SU-DHL-6 (cell line): ENCODE measurements at regions not wholly inside any gene's neighbourhood (a gene's known extent, or its start where the extent isn't known, plus 50 kb on each side); places are given as distances from the start of the nearest gene placed in this dataset.
A peak's percentile ranks its signal among the peaks of the same experiment; 100 is the strongest.

Source experiments
- H2AFZ ChIP-seq: fragments of 200-600 bp; sonication (generic); 2 replicates; pipeline ENCODE4 v1.6.1; 2014; ENCODE audit warnings: low read depth, mild to moderate bottlenecking, moderate library complexity, mixed read lengths, antibody characterized with exemption, low read length; ENCODE audit not compliant: severe bottlenecking
- H3F3A ChIP-seq: fragments of 200-600 bp; shearing (Covaris generic); 2 replicates; pipeline ENCODE4 v1.6.0; 2016; ENCODE audit warnings: antibody characterized with exemption, mild to moderate bottlenecking; ENCODE audit not compliant: insufficient read depth
- H3K27ac ChIP-seq: fragments of 200-600 bp; sonication (generic); 2 replicates; pipeline ENCODE4 v1.5.1; 2016; ENCODE audit warnings: low read depth, mild to moderate bottlenecking, low read length, moderate library complexity, mixed read lengths
- H3K27me3 ChIP-seq: fragments of 200-600 bp; sonication (generic), shearing (Covaris generic); 2 replicates; pipeline ENCODE4 v1.6.0; 2014; ENCODE audit warnings: mild to moderate bottlenecking, low read length
- H3K36me3 ChIP-seq: fragments of 200-600 bp; sonication (generic); 2 replicates; pipeline ENCODE4 v1.6.1; 2014; ENCODE audit warnings: mild to moderate bottlenecking, low read length, mixed read lengths
- H3K4me2 ChIP-seq: fragments of 300-600, 200-600 bp; shearing (Covaris generic), sonication (generic); 2 replicates; pipeline ENCODE4 v1.6.0; 2014; ENCODE audit warnings: low read length, low read depth, mild to moderate bottlenecking; ENCODE audit not compliant: poor library complexity, severe bottlenecking
- H3K4me3 ChIP-seq: fragments of 200-600 bp; sonication (generic); 2 replicates; pipeline ENCODE4 v1.5.1; 2014; ENCODE audit warnings: antibody characterized with exemption, low read length, mild to moderate bottlenecking, mixed read lengths; ENCODE audit not compliant: insufficient read depth, poor library complexity, severe bottlenecking
- H3K79me2 ChIP-seq: fragments of 200-600 bp; sonication (generic); 2 replicates; pipeline ENCODE4 v1.6.1; 2014; ENCODE audit warnings: mild to moderate bottlenecking, low read length, moderate library complexity; ENCODE audit not compliant: insufficient read depth
- H3K9ac ChIP-seq: fragments of 200-600 bp; sonication (generic); 2 replicates; pipeline ENCODE4 v1.7.0; 2014; ENCODE audit warnings: mild to moderate bottlenecking, low read length
- H3K9me2 ChIP-seq: fragments of 200-600 bp; sonication (generic); replicated peaks from 2 replicates; pipeline ENCODE4 v1.6.1; 2014; ENCODE audit warnings: low read length; ENCODE audit not compliant: insufficient read depth
- H3K9me3 ChIP-seq: fragments of 200-600 bp; sonication (generic); 2 replicates; pipeline ENCODE4 v1.6.1; 2014; ENCODE audit warnings: low read length, mixed read lengths; ENCODE audit not compliant: insufficient read depth
- H4K20me1 ChIP-seq: fragments of 200-600 bp; sonication (generic); 2 replicates; pipeline ENCODE4 v1.6.1; 2014; ENCODE audit warnings: low read depth, mild to moderate bottlenecking, antibody characterized with exemption, low read length, moderate library complexity, mixed read lengths
- EZH2phosphoT487 ChIP-seq: fragments of 200-600 bp; sonication (generic), shearing (Covaris generic); conservative IDR thresholded peaks from 2 replicates; pipeline ENCODE4 v1.6.1; 2018; ENCODE audit warnings: mild to moderate bottlenecking, antibody characterized with exemption, low read length, moderate library complexity, mixed read lengths
- TF ChIP-seq, protein P1 (sequence below): fragments of 200-600 bp; sonication (generic); IDR thresholded peaks from one replicate; pipeline ENCODE4 v1.5.1; 2017; ENCODE audit warnings: antibody characterized with exemption, mild to moderate bottlenecking, low read length, moderate library complexity; ENCODE audit not compliant: insufficient read depth, poor library complexity, severe bottlenecking

DNA sequence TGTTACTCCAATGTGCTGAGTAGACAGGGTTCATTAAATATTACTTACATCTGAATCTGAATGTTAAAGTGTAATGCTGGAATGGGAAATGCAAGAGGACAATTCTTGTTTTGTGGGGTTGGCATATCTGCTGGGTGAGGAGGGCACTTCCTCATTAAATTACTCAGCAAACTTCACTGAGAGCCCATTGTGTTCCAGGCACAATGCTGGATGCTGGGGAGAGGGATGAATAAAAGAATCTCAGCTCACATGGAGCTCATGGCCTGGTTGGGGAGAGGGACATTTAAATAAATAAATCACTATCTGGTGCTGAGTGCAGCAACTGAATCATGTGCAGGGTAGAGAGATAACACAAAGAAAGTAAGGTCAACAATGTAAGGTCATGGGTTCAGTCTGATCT lies 199.2 kb upstream of the CFAP20DC start:
- Histone ChIP-seq H3K4me3 (peak overlapping the region; percentile 2), H4K20me1 (no peaks in the 10 kb centered on the region), H3K27me3 (no peaks in the 10 kb centered on the region), H3K9me2 (no peaks in the 10 kb centered on the region), H3K27ac (peak overlapping the region; percentile 98), H3F3A (peaks cover 34% of the 10 kb centered on the region), H2AFZ (no peak overlapping the region), H3K9me3 (peaks cover 6% of the 10 kb centered on the region; the same call in 1 of the 2 replicates), H3K36me3 (peaks cover 6% of the 10 kb centered on the region; the same call in 1 of the 2 replicates), H3K4me2 (no peak overlapping the region), H3K9ac (no peak overlapping the region), H3K79me2 (no peaks in the 10 kb centered on the region)
- no peak for TF ChIP-seq EZH2phosphoT487
- TF ChIP-seq, protein P1, sequence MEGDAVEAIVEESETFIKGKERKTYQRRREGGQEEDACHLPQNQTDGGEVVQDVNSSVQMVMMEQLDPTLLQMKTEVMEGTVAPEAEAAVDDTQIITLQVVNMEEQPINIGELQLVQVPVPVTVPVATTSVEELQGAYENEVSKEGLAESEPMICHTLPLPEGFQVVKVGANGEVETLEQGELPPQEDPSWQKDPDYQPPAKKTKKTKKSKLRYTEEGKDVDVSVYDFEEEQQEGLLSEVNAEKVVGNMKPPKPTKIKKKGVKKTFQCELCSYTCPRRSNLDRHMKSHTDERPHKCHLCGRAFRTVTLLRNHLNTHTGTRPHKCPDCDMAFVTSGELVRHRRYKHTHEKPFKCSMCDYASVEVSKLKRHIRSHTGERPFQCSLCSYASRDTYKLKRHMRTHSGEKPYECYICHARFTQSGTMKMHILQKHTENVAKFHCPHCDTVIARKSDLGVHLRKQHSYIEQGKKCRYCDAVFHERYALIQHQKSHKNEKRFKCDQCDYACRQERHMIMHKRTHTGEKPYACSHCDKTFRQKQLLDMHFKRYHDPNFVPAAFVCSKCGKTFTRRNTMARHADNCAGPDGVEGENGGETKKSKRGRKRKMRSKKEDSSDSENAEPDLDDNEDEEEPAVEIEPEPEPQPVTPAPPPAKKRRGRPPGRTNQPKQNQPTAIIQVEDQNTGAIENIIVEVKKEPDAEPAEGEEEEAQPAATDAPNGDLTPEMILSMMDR, result no peak

DNA sequence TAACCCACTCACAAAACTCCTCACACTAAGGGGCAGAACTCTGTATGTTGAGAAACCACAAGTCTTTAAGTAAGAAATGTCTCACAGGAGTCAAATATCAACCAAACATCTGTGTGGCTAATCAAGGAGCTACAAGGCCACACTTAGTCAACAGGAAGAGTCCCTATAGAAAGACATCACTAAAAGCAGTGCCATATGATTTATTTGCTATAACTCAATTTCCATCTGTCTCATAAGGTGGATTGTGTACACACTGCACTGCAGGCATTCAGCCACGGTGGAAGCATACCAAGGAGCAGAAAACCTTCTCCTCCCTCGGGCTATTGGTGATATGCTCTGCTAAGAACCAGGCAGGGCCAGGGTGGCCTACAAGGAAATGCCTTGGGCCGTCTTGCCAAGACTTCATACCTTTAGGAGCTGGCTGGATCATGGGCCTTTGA lies 197.6 kb upstream of the CFAP20DC start:
- peaks cover 34% of the 10 kb centered on the region for H3F3A ChIP-seq
- TF ChIP-seq, protein P1, result no peak
- no peak for TF ChIP-seq EZH2phosphoT487
- peak overlapping the region; percentile 98 for H3K27ac ChIP-seq

DNA sequence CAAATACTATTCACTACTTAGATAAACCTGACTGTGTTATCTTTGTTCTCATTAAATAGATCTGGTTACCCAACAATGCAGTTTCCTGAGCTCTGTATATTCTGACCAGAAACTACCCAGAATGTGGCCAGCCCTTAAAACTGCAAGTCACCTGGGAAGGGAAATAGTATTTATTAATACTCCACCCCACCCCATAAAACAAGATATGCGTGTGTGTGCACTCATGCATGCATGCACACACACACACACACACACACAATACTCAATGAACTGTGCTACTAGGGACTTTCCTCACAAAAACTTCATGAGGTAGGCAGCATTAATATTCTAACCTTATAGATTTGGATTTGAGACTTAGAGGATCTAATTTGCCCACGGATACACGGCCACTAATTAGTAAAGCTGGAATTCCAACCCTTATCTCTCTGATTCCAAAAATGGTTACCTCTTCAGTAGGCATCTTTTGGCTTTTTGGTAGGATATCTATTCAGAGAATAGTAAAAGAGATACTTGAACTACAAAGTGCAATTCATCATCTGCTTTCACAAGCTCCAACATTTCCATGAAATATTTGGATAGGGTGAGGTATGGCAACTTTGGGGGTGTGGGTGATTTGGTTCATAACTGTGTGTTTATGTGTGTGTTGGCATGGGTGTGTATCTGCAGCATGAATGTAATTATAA lies 197.0 kb upstream of the CFAP20DC start:
- peak overlapping the region; percentile 86 for H3K4me2 ChIP-seq
- H3K9ac ChIP-seq, result peak overlapping the region; percentile 59
- peaks cover 34% of the 10 kb centered on the region for H3F3A ChIP-seq
- no peaks in the 10 kb centered on the region for H3K79me2 ChIP-seq
- H3K36me3 ChIP-seq, result peaks cover 6% of the 10 kb centered on the region; the same call in 1 of the 2 replicates
- TF ChIP-seq, protein P1, result no peak
- TF ChIP-seq EZH2phosphoT487, result no peak
- H3K9me2 ChIP-seq, result no peaks in the 10 kb centered on the region
- peaks cover 6% of the 10 kb centered on the region; the same call in 1 of the 2 replicates for H3K9me3 ChIP-seq
- H2AFZ ChIP-seq, result no peak overlapping the region
- no peaks in the 10 kb centered on the region for H3K27me3 ChIP-seq
- H3K27ac ChIP-seq, result peak overlapping the region; percentile 98
- peak overlapping the region; percentile 22 for H3K4me3 ChIP-seq
- H4K20me1 ChIP-seq, result no peaks in the 10 kb centered on the region

More for the DNA sequence above, 197.6 kb upstream of the CFAP20DC start:
- Histone ChIP-seq H3K79me2 (no peaks in the 10 kb centered on the region), H3K9me2 (no peaks in the 10 kb centered on the region), H3K9me3 (peaks cover 6% of the 10 kb centered on the region; the same call in 1 of the 2 replicates), H2AFZ (peak overlapping the region; percentile 0), H3K4me3 (peak overlapping the region; percentile 22), H3K4me2 (peak overlapping the region; percentile 86), H4K20me1 (no peaks in the 10 kb centered on the region), H3K36me3 (peaks cover 6% of the 10 kb centered on the region; the same call in 1 of the 2 replicates), H3K27me3 (no peaks in the 10 kb centered on the region), H3K9ac (peak overlapping the region; percentile 59)
